ENCODE measurements at regions not wholly inside any gene's neighbourhood (a gene's known extent, or its start where the extent isn't known, plus 50 kb on each side); places are given as distances from the start of the nearest gene placed in this dataset.

DNA sequence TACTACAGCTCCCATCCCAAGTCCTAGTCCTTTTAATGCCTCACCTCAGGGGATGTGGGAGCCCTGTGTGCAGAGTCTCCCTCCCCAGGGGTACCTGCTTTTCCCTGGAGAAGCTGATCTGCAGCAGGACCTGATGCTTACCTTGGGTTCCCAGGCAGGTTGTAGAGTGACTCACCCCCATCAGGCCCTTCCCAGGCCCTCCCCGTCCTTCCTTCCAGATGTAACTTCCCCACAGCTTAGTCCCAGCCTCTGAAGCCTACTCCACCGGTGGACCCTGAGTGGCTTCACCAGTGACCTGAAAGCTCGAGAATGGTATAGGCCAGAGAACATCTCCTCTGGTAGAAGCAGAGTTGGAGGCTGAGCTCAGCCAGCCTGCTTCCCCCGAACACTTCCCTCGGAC lies 254.2 kb upstream of the STT3B start:
- no peaks in the 10 kb centered on the region for H3K27me3 ChIP-seq (replicated peaks; ENCODE audit: control insufficient read depth, insufficient read depth, low read length)
- no peak overlapping the region for H3K4me3 ChIP-seq (replicated peaks; ENCODE audit: low read depth, low read length)
- H3K36me3 ChIP-seq (ENCODE audit: control insufficient read depth, insufficient read depth, low read length) = no peaks in the 10 kb centered on the region
- no peak for DNase-seq (ENCODE audit: extremely low read depth, insufficient read length)
- TF ChIP-seq, protein P1, sequence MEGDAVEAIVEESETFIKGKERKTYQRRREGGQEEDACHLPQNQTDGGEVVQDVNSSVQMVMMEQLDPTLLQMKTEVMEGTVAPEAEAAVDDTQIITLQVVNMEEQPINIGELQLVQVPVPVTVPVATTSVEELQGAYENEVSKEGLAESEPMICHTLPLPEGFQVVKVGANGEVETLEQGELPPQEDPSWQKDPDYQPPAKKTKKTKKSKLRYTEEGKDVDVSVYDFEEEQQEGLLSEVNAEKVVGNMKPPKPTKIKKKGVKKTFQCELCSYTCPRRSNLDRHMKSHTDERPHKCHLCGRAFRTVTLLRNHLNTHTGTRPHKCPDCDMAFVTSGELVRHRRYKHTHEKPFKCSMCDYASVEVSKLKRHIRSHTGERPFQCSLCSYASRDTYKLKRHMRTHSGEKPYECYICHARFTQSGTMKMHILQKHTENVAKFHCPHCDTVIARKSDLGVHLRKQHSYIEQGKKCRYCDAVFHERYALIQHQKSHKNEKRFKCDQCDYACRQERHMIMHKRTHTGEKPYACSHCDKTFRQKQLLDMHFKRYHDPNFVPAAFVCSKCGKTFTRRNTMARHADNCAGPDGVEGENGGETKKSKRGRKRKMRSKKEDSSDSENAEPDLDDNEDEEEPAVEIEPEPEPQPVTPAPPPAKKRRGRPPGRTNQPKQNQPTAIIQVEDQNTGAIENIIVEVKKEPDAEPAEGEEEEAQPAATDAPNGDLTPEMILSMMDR (IDR thresholded peaks at IDR 0.05; ENCODE audit: insufficient read depth, low read length, poor library complexity, severe bottlenecking) = no peak

DNA sequence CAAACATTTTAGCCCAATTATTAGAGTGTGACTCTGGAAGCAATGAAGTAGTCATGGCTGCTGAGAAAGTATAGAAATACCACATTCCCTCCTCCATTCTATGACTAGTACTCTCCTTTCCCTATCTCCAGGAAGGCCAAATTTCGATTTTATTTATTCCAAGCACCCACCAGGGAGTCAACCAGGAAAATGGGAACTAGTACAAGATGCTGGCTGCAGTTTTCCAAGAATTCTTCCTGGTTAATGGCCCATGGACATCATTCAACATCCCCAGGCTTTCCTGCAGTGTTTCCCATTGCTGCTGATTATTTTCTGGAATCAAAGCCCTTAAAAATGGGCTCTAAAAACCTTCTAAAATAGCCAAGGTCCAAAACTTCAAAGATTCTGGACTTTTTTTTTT lies 247.9 kb upstream of the STT3B start:
- H3K4me3 ChIP-seq (replicated peaks; ENCODE audit: low read depth, low read length) = no peak overlapping the region
- no peak for DNase-seq (ENCODE audit: extremely low read depth, insufficient read length)
- H3K27me3 ChIP-seq (replicated peaks; ENCODE audit: control insufficient read depth, insufficient read depth, low read length) = no peaks in the 10 kb centered on the region
- H3K36me3 ChIP-seq (ENCODE audit: control insufficient read depth, insufficient read depth, low read length) = no peaks in the 10 kb centered on the region
- TF ChIP-seq, protein P1 (IDR thresholded peaks at IDR 0.05; ENCODE audit: insufficient read depth, low read length, poor library complexity, severe bottlenecking) = no peak

DNA sequence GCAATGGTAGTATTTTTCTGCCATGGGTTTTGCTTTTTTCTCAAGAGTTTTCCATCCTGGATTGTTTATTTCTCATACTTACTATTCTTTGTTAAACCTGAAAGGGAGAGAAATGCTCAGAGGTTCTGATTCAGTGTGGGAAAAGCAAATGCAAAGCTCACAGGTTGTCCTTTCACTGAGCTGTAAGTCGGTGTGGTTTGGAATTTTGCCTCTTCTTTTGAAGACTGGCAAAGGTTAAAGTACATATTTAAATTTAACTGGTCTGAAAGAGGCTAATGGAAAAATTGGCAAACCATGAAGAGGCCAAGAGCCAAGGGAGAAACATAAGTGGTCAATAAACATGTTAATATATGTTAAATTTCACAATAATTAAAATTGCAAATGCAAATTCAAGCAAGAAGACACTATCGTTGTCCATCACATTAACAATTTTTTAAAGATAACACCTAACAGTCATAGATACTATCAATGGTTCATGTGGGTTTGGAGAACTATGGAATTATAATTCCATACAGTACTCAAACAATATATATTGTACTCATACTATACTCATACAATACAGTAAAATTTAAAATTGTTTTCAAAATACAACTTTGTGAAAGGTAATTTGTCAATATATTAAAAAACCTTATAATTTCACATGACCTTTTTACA lies 246.8 kb upstream of the STT3B start:
- no peak for DNase-seq (ENCODE audit: extremely low read depth, insufficient read length)
- Histone ChIP-seq H3K4me3 (replicated peaks; ENCODE audit: low read depth, low read length) (no peak overlapping the region), H3K36me3 (ENCODE audit: control insufficient read depth, insufficient read depth, low read length) (no peaks in the 10 kb centered on the region), H3K27me3 (replicated peaks; ENCODE audit: control insufficient read depth, insufficient read depth, low read length) (no peaks in the 10 kb centered on the region)
- TF ChIP-seq, protein P1 (IDR thresholded peaks at IDR 0.05; ENCODE audit: insufficient read depth, low read length, poor library complexity, severe bottlenecking) = no peak

DNA sequence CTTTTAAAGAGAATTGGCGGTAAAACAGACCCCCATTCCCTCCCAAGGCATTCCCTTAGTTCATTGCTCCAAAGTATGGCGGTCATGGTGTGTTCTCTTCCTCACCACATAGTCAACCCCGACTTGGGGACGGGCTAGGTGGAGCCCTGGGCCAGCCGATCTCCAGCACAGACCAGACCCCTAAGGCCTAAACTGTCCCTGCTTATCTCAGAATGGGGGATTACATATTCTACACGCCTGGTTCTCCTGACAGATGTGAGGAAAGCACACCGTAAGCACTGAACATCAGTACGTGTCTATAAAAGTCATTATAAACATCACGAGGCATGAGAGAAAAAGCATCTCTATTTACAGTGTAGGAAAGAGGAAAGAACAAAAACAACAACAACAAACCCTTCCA lies 244.5 kb upstream of the STT3B start:
- TF ChIP-seq, protein P1 (IDR thresholded peaks at IDR 0.05; ENCODE audit: insufficient read depth, low read length, poor library complexity, severe bottlenecking) = no peak
- no peaks in the 10 kb centered on the region for H3K36me3 ChIP-seq (ENCODE audit: control insufficient read depth, insufficient read depth, low read length)
- no peak for DNase-seq (ENCODE audit: extremely low read depth, insufficient read length)
- no peak overlapping the region for H3K4me3 ChIP-seq (replicated peaks; ENCODE audit: low read depth, low read length)
- no peaks in the 10 kb centered on the region for H3K27me3 ChIP-seq (replicated peaks; ENCODE audit: control insufficient read depth, insufficient read depth, low read length)

DNA sequence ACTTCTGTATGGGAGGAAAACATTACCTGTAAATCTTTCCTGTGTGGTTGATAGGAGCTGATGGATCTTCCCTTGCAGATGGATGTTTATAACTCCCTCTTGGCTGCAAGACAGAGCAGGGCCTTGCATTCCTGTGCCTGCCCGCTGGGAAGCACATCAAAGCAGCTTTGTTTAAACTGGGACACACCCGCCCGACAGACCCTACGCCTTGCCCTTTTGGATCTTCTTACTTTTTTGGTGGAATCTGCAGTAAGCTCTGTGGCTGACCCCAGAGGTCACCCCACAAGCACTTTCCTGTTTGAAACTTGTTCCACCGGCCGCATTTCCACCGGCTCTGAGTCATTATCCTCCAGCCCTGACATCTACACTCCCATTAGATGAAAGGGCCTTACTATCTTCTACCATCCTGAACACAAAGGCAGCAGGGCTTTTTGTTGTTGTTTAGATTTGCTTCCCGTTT lies 244.1 kb upstream of the STT3B start:
- DNase-seq (ENCODE audit: extremely low read depth, insufficient read length) = no peak
- Histone ChIP-seq H3K27me3 (replicated peaks; ENCODE audit: control insufficient read depth, insufficient read depth, low read length) (no peaks in the 10 kb centered on the region), H3K36me3 (ENCODE audit: control insufficient read depth, insufficient read depth, low read length) (no peaks in the 10 kb centered on the region), H3K4me3 (replicated peaks; ENCODE audit: low read depth, low read length) (no peak overlapping the region)
- TF ChIP-seq, protein P1 (IDR thresholded peaks at IDR 0.05; ENCODE audit: insufficient read depth, low read length, poor library complexity, severe bottlenecking) = no peak

DNA sequence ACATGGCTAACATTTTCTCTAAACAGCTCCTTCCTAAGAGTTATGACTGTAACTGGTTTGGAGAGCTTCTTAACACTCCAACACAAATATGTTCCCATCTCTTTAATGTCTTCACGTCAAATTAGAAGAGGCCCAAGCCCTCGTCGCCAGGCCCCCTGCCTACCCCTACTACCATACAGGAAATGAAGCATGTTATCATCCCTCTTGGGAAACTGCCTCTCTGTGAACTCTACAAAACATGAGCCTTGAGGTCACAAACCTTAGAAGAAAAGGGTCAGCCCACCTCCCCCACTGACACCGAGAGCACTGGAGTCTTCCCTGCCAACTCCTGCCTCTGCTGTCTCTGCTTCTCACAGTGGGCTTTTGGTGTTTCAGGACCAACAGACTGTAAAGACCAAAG lies 243.1 kb upstream of the STT3B start:
- no peak for DNase-seq (ENCODE audit: extremely low read depth, insufficient read length)
- H3K36me3 ChIP-seq (ENCODE audit: control insufficient read depth, insufficient read depth, low read length) = no peaks in the 10 kb centered on the region
- TF ChIP-seq, protein P1 (IDR thresholded peaks at IDR 0.05; ENCODE audit: insufficient read depth, low read length, poor library complexity, severe bottlenecking) = no peak
- no peak overlapping the region for H3K4me3 ChIP-seq (replicated peaks; ENCODE audit: low read depth, low read length)
- no peaks in the 10 kb centered on the region for H3K27me3 ChIP-seq (replicated peaks; ENCODE audit: control insufficient read depth, insufficient read depth, low read length)
